HG03064 (cell line): ENCODE measurements at regions not wholly inside any gene's neighbourhood (a gene's known extent, or its start where the extent isn't known, plus 50 kb on each side); places are given as distances from the start of the nearest gene placed in this dataset.
"Not testable (repeated sequence)": the region's sequence is repeated elsewhere in the genome, so short reads cannot be mapped to it uniquely, and the experiment has no call there.

Source experiments
- ATAC-seq: cut with Tn5 transposase; IDR thresholded peaks from one replicate; pipeline ENCODE4 v1.9.1; 2021; ENCODE audit warnings: low read depth; ENCODE audit not compliant: unreplicated experiment

- no peak for ATAC-seq
Observed at GRCh38 chr22:48083502-48083901, 1321.1 kb downstream of the TBC1D22A start.

- ATAC-seq, result no peak
Observed at GRCh38 chr22:48082284-48082683, 1319.8 kb downstream of the TBC1D22A start.

GRCh38 chr22:48081281-48081680 is 1318.8 kb downstream of the TBC1D22A start:
- no peak for ATAC-seq

- no peak for ATAC-seq
Observed at GRCh38 chr22:48080316-48081165, 1318.1 kb downstream of the TBC1D22A start.

- no peak for ATAC-seq
Observed at GRCh38 chr22:48079505-48080290, 1317.2 kb downstream of the TBC1D22A start.

- ATAC-seq, result no peak
Observed at GRCh38 chr22:48078825-48079224, 1316.4 kb downstream of the TBC1D22A start.

GRCh38 chr22:48077699-48078098 is 1315.2 kb downstream of the TBC1D22A start:
- ATAC-seq, result no peak

GRCh38 chr22:48076008-48076407 is 1313.6 kb downstream of the TBC1D22A start:
- ATAC-seq, result no peak

- ATAC-seq, result no peak
Observed at GRCh38 chr22:48075604-48076003, 1313.2 kb downstream of the TBC1D22A start.

GRCh38 chr22:48072777-48073176 is 1310.3 kb downstream of the TBC1D22A start:
- ATAC-seq, result no peak

- no peak for ATAC-seq
Observed at GRCh38 chr22:48071828-48072227, 1309.4 kb downstream of the TBC1D22A start.

GRCh38 chr22:48071305-48071704 is 1308.9 kb downstream of the TBC1D22A start:
- no peak for ATAC-seq

GRCh38 chr22:48070760-48071159 is 1308.3 kb downstream of the TBC1D22A start:
- no peak for ATAC-seq

GRCh38 chr22:48070083-48070482 is 1307.6 kb downstream of the TBC1D22A start:
- ATAC-seq, result no peak

GRCh38 chr22:48069256-48069655 is 1306.8 kb downstream of the TBC1D22A start:
- no peak for ATAC-seq

GRCh38 chr22:48068323-48068885 is 1306.0 kb downstream of the TBC1D22A start:
- no peak for ATAC-seq

GRCh38 chr22:48065892-48066291 is 1303.4 kb downstream of the TBC1D22A start:
- no peak for ATAC-seq

GRCh38 chr22:48061726-48062125 is 1299.3 kb downstream of the TBC1D22A start:
- ATAC-seq, result no peak

- ATAC-seq, result no peak
Observed at GRCh38 chr22:48060266-48060665, 1297.8 kb downstream of the TBC1D22A start.

GRCh38 chr22:48059521-48059920 is 1297.1 kb downstream of the TBC1D22A start:
- not testable (repeated sequence) for ATAC-seq

- no peak for ATAC-seq
Observed at GRCh38 chr22:48057116-48057835, 1294.8 kb downstream of the TBC1D22A start.
